Natural killer cell (primary cell): ENCODE measurements at regions not wholly inside any gene's neighbourhood (a gene's known extent, or its start where the extent isn't known, plus 50 kb on each side); places are given as distances from the start of the nearest gene placed in this dataset.

Experiments
- ATAC-seq, 3 donors: fragments of 150-1000 bp in 2 of 3; fragments of 200-7000 bp in 1 of 3; cut with Tn5 transposase; 1 replicate in 1 of 3; 2 replicates in 2 of 3; pipeline ENCODE4 v1.10.0; 2021; ENCODE audit warnings: mild to moderate bottlenecking in 2 of 3, moderate library complexity in 2 of 3
- DNase-seq, 2 donors: peaks; one replicate each; pipeline versions ENCODE4 v3.0.0 to v3.0.0-alpha.2; 2013 to 2021; ENCODE audit warnings: mixed read lengths in 1 of 2
- H3K27ac ChIP-seq: one replicate; pipeline ENCODE4 v1.5.1; 2013; ENCODE audit warnings: mild to moderate bottlenecking, low read length
- H3K27me3 ChIP-seq: one replicate; pipeline ENCODE4 v1.6.1; 2013; ENCODE audit warnings: low read length; ENCODE audit not compliant: control insufficient read depth, insufficient read depth
- H3K36me3 ChIP-seq: one replicate; pipeline ENCODE4 v1.6.1; 2013; ENCODE audit warnings: low read length; ENCODE audit not compliant: control insufficient read depth, insufficient read depth
- H3K4me1 ChIP-seq: one replicate; pipeline ENCODE4 v1.6.1; 2013; ENCODE audit warnings: low read length; ENCODE audit not compliant: control insufficient read depth, insufficient read depth
- H3K4me3 ChIP-seq: one replicate; pipeline ENCODE4 v1.5.1; 2013; ENCODE audit warnings: low read length
- H3K9me3 ChIP-seq: one replicate; pipeline ENCODE4 v1.6.1; 2013; ENCODE audit warnings: low read length; ENCODE audit not compliant: control insufficient read depth, insufficient read depth
- H3K27ac Mint-ChIP-seq, 2 donors: one replicate each; pipeline ENCODE4 v1.8.0; 2022; ENCODE audit warnings: mild to moderate bottlenecking in 2 of 2, mixed read lengths in 2 of 2, moderate library complexity in 1 of 2
- H3K27me3 Mint-ChIP-seq, 2 donors: one replicate each; pipeline ENCODE4 v1.8.0; 2022; ENCODE audit warnings: low read depth in 2 of 2, mixed read lengths in 2 of 2
- H3K36me3 Mint-ChIP-seq: one replicate; pipeline ENCODE4 v1.8.0; 2022; ENCODE audit warnings: mixed read lengths
- H3K4me1 Mint-ChIP-seq, 2 donors: one replicate each; pipeline ENCODE4 v1.8.0; 2022; ENCODE audit warnings: mixed read lengths in 2 of 2
- H3K4me3 Mint-ChIP-seq: one replicate; pipeline ENCODE4 v1.8.0; 2022; ENCODE audit warnings: mild to moderate bottlenecking, moderate library complexity, mixed read lengths
- H3K9me3 Mint-ChIP-seq, 2 donors: one replicate each; pipeline ENCODE4 v1.8.0; 2022; ENCODE audit warnings: mixed read lengths in 2 of 2
- CTCF ChIP-seq: fragments of 200-600 bp; IDR thresholded peaks from one replicate; pipeline ENCODE4 v1.8.0; 2022; ENCODE audit warnings: antibody characterized with exemption
- WGBS: methylation state at CpG from one replicate; pipeline ENCODE4 v1.1.7; 2013; ENCODE audit warnings: missing lambda C conversion rate; ENCODE audit not compliant: insufficient coverage; 5-methylcytosine and 5-hydroxymethylcytosine counted together
- intact Hi-C: fragments of 100-400 bp; cut with micrococcal nuclease; formaldehyde crosslinking; loops from one replicate; pipeline ENCODE4 v1.14.2; 2022

GRCh38 chr15:29880341-29880740 lies 58.1 kb upstream of the TJP1 start:
- no peak overlapping the region for H3K27ac ChIP-seq
- H3K27ac Mint-ChIP-seq, result no peak overlapping the region
- no peak overlapping the region for H3K4me3 ChIP-seq
- peaks cover 10 to 24% of the 10 kb centered on the region in 2 donors for H3K27me3 Mint-ChIP-seq
- ATAC-seq (no peak), DNase-seq (no peak)
- no peaks in the 10 kb centered on the region for H3K27me3 ChIP-seq
- 46% methylated on average over 1 of the region's 3 CpGs for WGBS
- intact Hi-C loops, result no loop called here
- no peak for TF ChIP-seq CTCF
- no peaks in the 10 kb centered on the region for H3K4me1 Mint-ChIP-seq
- no peak overlapping the region for H3K4me3 Mint-ChIP-seq
- H3K9me3 ChIP-seq, result no peaks in the 10 kb centered on the region
- H3K36me3 Mint-ChIP-seq, result no peaks in the 10 kb centered on the region
- no peaks in the 10 kb centered on the region for H3K4me1 ChIP-seq
- H3K9me3 Mint-ChIP-seq, result no peaks in the 10 kb centered on the region
- H3K36me3 ChIP-seq, result no peaks in the 10 kb centered on the region

- H3K4me3 Mint-ChIP-seq, result no peak overlapping the region
- H3K27me3 Mint-ChIP-seq, result peaks cover 7 to 22% of the 10 kb centered on the region in 2 donors
- WGBS, result no CpG with 5 or more reads among the region's 1 CpG
- H3K27me3 ChIP-seq, result no peaks in the 10 kb centered on the region
- no peak overlapping the region for H3K27ac ChIP-seq
- no peaks in the 10 kb centered on the region for H3K9me3 ChIP-seq
- intact Hi-C loops, result no loop called here
- no peak overlapping the region for H3K27ac Mint-ChIP-seq
- no peak for TF ChIP-seq CTCF
- H3K9me3 Mint-ChIP-seq, result no peaks in the 10 kb centered on the region
- no peaks in the 10 kb centered on the region for H3K36me3 Mint-ChIP-seq
- H3K36me3 ChIP-seq, result no peaks in the 10 kb centered on the region
- ATAC-seq, result no peak
- no peaks in the 10 kb centered on the region for H3K4me1 ChIP-seq
- DNase-seq, result no peak
- H3K4me1 Mint-ChIP-seq, result no peaks in the 10 kb centered on the region
- no peak overlapping the region for H3K4me3 ChIP-seq
These were observed 52.7 kb upstream of the TJP1 start for GRCh38 chr15:29874977-29875376.

- Histone ChIP-seq H3K4me3 (no peak overlapping the region), H3K9me3 (no peaks in the 10 kb centered on the region), H3K27ac (no peak overlapping the region), H3K4me1 (no peaks in the 10 kb centered on the region), H3K36me3 (no peaks in the 10 kb centered on the region), H3K27me3 (no peaks in the 10 kb centered on the region)
- H3K27ac Mint-ChIP-seq, result no peak overlapping the region
- no peak for TF ChIP-seq CTCF
- no peak overlapping the region for H3K4me3 Mint-ChIP-seq
- no peaks in the 10 kb centered on the region for H3K4me1 Mint-ChIP-seq
- ATAC-seq (no peak), DNase-seq (no peak)
- H3K27me3 Mint-ChIP-seq, result peaks cover 10 to 25% of the 10 kb centered on the region in 2 donors
- no peaks in the 10 kb centered on the region for H3K9me3 Mint-ChIP-seq
- intact Hi-C loops, result no loop called here
- no peaks in the 10 kb centered on the region for H3K36me3 Mint-ChIP-seq
- WGBS, result 94% methylated on average over 9 of the region's 9 CpGs
These were observed 51.7 kb upstream of the TJP1 start for GRCh38 chr15:29873947-29874411.

GRCh38 chr15:29873264-29873663 lies 51.0 kb upstream of the TJP1 start:
- H3K4me3 Mint-ChIP-seq, result no peak overlapping the region
- Histone ChIP-seq H3K36me3 (no peaks in the 10 kb centered on the region), H3K4me3 (no peak overlapping the region), H3K4me1 (no peaks in the 10 kb centered on the region), H3K9me3 (no peaks in the 10 kb centered on the region), H3K27ac (no peak overlapping the region), H3K27me3 (no peaks in the 10 kb centered on the region)
- H3K27ac Mint-ChIP-seq, result no peak overlapping the region
- no peak for ATAC-seq
- whole genome bisulfite sequencing, result 89% methylated on average over 3 of the region's 3 CpGs
- intact Hi-C loops, result no loop called here
- no peak for TF ChIP-seq CTCF
- DNase-seq, result no peak
- H3K4me1 Mint-ChIP-seq, result no peaks in the 10 kb centered on the region
- H3K9me3 Mint-ChIP-seq, result no peaks in the 10 kb centered on the region
- no peaks in the 10 kb centered on the region for H3K36me3 Mint-ChIP-seq
- peaks cover 11 to 30% of the 10 kb centered on the region in 2 donors for H3K27me3 Mint-ChIP-seq
